Muscle layer of colon (tissue), 2 donors: ENCODE measurements at regions not wholly inside any gene's neighbourhood (a gene's known extent, or its start where the extent isn't known, plus 50 kb on each side); places are given as distances from the start of the nearest gene placed in this dataset.

ENCODE experiments used
- H3K27ac ChIP-seq: one replicate; pipeline ENCODE4 v1.7.0; 2013; ENCODE audit warnings: low read depth, mild to moderate bottlenecking, low read length, moderate library complexity
- H3K27me3 ChIP-seq, 2 donors: one replicate each; pipeline ENCODE4 v1.7.0; 2013; ENCODE audit warnings: low read length in 2 of 2, mild to moderate bottlenecking in 2 of 2; ENCODE audit not compliant: insufficient read depth in 2 of 2, control insufficient read depth in 1 of 2
- H3K36me3 ChIP-seq: one replicate; pipeline ENCODE4 v1.7.0; 2013; ENCODE audit warnings: mild to moderate bottlenecking, low read length; ENCODE audit not compliant: insufficient read depth
- H3K4me1 ChIP-seq: one replicate; pipeline ENCODE4 v1.7.0; 2013; ENCODE audit warnings: mild to moderate bottlenecking, low read length; ENCODE audit not compliant: insufficient read depth
- H3K4me3 ChIP-seq, 2 donors: one replicate each; pipeline ENCODE4 v1.7.0; 2013; ENCODE audit warnings: low read length in 2 of 2, low read depth in 1 of 2, mild to moderate bottlenecking in 1 of 2, moderate library complexity in 1 of 2
- H3K9ac ChIP-seq: one replicate; pipeline ENCODE4 v1.7.0; 2013; ENCODE audit warnings: low read length
- H3K9me3 ChIP-seq: one replicate; pipeline ENCODE4 v1.7.0; 2013; ENCODE audit warnings: mild to moderate bottlenecking, low read length
- donor health status: abdominal sarcoma.
- donor health status: Adenocarcinoma of cecum.

DNA sequence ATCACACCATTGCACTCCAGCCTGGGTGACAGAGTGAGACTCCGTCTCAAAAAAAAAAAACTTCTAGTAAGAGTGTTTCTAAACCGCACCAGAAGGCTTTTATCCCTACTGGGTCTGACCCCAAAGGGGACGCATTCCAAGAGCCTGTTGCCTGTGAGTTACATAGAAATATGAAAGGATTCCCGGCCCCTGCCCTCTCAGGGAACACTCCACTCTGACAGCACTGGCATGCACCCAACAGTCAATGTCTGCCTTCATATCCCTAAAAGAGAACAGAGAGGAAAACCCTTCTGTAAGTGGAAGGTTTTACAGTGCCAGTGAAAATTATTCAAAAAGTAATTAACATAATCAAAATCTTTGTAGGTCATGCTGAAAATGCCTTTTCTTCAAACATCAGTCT, 117.1 kb upstream of the PTPRT start:
- no peak overlapping the region for H3K9ac ChIP-seq
- H3K36me3 ChIP-seq, result no peaks in the 10 kb centered on the region
- H3K4me1 ChIP-seq, result no peaks in the 10 kb centered on the region
- H3K4me3 ChIP-seq, result no peak overlapping the region
- no peaks in the 10 kb centered on the region for H3K9me3 ChIP-seq
- no peak overlapping the region for H3K27ac ChIP-seq
- no peaks in the 10 kb centered on the region for H3K27me3 ChIP-seq

DNA sequence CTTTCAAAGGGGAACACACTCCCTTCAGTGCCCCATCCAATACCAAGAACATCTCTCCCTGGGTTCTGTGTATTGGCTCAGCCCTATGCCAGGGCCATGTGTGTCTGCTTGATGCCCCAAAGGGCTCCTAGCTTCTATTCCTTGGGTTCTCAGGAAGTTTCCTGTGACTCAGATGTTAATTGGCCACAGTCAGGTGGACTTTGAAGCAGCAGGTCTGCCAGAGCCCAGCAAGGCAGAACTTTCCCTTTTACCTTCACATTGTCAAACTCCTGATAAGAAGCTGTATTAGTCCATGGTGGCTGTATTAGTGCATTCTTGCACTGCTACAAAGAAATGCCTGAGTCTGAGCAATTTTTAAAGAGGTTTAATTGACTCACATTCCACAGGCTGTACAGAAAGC, 116.0 kb upstream of the PTPRT start:
- no peaks in the 10 kb centered on the region for H3K4me1 ChIP-seq
- H3K27ac ChIP-seq, result no peak overlapping the region
- H3K36me3 ChIP-seq, result no peaks in the 10 kb centered on the region
- no peak overlapping the region for H3K9ac ChIP-seq
- no peak overlapping the region for H3K4me3 ChIP-seq
- H3K27me3 ChIP-seq, result no peaks in the 10 kb centered on the region
- no peaks in the 10 kb centered on the region for H3K9me3 ChIP-seq

DNA sequence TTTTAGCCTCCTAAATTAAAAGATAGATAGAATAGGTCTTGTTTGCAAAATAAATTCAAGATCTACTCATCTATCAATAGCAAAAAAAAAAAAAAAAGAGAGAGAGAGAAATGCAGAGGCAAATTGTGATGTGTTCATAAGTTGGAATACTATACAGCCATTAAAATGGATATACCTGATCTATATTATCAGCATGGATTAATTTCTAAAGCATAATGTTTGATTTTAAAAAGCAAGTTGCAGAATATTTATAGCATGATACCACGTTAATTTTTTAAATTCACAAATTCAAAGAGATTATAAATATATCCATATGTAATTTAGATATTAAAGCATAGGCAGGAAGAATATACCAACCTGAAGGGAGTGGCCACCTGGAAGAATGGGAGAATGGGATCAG, 114.9 kb upstream of the PTPRT start:
- Histone ChIP-seq H3K27ac (no peak overlapping the region), H3K4me1 (no peaks in the 10 kb centered on the region), H3K9ac (no peak overlapping the region), H3K9me3 (no peaks in the 10 kb centered on the region), H3K36me3 (no peaks in the 10 kb centered on the region), H3K27me3 (no peaks in the 10 kb centered on the region), H3K4me3 (no peak overlapping the region)

DNA sequence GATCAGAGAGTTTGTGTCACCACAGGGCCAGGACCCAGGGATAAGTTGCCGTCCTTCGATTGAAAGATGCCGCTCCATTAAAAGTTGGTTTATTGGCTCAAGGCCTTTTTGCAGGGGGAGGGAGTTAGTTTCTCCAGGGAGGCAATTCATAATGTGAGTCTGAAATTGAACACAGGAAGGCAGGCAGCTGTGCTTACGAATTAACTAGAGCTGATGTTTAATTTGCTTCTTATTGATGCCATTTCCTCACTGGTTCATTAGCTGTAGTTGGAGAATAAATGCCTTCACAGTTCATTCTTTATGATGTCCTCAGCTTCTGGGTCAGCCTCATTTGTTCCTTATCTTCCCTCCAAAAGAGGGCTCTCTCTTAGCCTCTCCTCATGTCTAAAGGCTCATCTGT, 113.2 kb upstream of the PTPRT start:
- Histone ChIP-seq H3K9me3 (no peaks in the 10 kb centered on the region), H3K4me1 (no peaks in the 10 kb centered on the region), H3K9ac (no peak overlapping the region), H3K27ac (no peak overlapping the region), H3K4me3 (no peak overlapping the region), H3K36me3 (no peaks in the 10 kb centered on the region), H3K27me3 (no peaks in the 10 kb centered on the region)

DNA sequence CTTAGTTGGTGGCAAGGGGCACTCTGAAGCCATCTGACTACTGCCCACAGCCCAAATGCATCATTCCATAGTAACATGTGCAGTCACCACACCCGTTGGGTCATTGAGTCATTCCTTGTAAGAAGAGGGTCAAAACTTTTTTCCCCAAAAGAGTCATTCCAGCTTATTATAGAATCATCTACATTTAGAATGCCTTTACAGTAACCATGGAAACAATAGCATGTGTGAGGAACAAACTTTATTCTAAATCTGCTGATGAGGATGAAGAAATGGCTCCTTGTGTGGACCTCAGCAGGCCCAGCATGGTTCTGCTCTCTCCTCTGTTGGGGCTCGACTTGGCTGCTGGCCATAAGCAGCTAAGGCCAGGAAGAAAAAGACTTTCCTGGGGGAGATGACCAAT, 111.2 kb upstream of the PTPRT start:
- Histone ChIP-seq H3K9me3 (no peaks in the 10 kb centered on the region), H3K4me1 (no peaks in the 10 kb centered on the region), H3K36me3 (no peaks in the 10 kb centered on the region), H3K27me3 (no peaks in the 10 kb centered on the region), H3K9ac (no peak overlapping the region), H3K27ac (no peak overlapping the region), H3K4me3 (no peak overlapping the region)

DNA sequence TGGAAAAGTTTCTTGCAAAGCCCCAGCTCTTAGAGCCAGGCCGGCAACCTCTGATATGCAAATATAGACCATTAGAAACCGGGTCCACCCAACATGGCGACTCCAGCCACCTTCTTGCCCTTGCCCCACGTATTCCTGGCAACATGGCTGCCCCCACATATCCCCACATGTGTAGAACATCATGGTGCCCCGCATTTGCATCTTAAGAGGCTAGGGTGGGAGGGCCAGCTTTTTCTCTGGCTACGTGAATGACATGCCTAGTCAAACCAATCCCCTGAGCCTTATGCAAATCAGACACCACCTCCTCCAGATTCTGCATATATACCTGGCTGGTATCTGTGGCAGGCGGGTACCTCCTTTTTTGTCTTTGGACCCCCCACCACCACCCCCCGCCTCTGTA, 106.1 kb upstream of the PTPRT start:
- H3K27me3 ChIP-seq, result no peaks in the 10 kb centered on the region
- H3K4me3 ChIP-seq, result no peak overlapping the region
- no peak overlapping the region for H3K9ac ChIP-seq
- no peaks in the 10 kb centered on the region for H3K36me3 ChIP-seq
- no peaks in the 10 kb centered on the region for H3K4me1 ChIP-seq
- no peaks in the 10 kb centered on the region for H3K9me3 ChIP-seq
- no peak overlapping the region for H3K27ac ChIP-seq

DNA sequence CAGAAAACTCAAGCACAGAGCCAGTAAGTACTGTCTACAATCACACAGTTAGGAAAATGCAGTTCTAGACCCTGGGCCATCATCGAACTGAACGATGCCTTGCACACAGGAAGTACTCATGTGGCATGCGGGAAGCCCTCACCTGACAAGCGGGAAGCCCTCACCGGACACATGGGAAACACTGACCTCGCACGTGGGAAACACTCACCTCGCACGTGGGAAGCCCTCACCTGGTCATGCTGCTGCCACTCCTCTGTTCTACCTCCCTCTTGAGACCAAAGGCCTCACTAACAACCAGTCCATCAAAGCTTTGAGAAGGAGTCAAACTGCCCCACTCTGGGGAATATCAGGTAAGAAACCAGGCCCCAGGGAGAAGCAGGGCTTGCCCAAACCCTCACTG, 105.6 kb upstream of the PTPRT start:
- Histone ChIP-seq H3K9me3 (no peaks in the 10 kb centered on the region), H3K4me3 (no peak overlapping the region), H3K27ac (no peak overlapping the region), H3K4me1 (no peaks in the 10 kb centered on the region), H3K36me3 (no peaks in the 10 kb centered on the region), H3K27me3 (no peaks in the 10 kb centered on the region), H3K9ac (no peak overlapping the region)

DNA sequence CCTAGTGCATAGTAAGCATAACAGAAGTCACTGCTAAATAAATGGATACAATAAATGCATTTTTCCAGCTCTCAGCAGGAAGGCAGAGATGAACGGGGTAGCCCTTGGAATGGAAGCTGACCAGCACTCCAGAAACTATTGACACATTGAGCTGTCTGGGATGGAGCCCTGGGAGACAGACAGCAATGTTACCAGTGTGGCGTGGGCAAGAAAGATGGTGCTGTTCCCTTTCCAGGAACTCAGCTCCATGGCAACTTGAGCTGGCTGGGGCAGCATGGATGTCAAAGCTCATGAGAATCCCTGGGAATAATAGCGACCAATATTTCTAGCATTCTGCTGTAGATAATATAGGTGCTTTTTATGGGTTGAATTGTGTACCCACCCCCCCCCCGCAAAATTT, 104.3 kb upstream of the PTPRT start:
- Histone ChIP-seq H3K9me3 (no peaks in the 10 kb centered on the region), H3K9ac (no peak overlapping the region), H3K27me3 (no peaks in the 10 kb centered on the region), H3K4me3 (no peak overlapping the region), H3K36me3 (no peaks in the 10 kb centered on the region), H3K27ac (no peak overlapping the region), H3K4me1 (no peaks in the 10 kb centered on the region)

DNA sequence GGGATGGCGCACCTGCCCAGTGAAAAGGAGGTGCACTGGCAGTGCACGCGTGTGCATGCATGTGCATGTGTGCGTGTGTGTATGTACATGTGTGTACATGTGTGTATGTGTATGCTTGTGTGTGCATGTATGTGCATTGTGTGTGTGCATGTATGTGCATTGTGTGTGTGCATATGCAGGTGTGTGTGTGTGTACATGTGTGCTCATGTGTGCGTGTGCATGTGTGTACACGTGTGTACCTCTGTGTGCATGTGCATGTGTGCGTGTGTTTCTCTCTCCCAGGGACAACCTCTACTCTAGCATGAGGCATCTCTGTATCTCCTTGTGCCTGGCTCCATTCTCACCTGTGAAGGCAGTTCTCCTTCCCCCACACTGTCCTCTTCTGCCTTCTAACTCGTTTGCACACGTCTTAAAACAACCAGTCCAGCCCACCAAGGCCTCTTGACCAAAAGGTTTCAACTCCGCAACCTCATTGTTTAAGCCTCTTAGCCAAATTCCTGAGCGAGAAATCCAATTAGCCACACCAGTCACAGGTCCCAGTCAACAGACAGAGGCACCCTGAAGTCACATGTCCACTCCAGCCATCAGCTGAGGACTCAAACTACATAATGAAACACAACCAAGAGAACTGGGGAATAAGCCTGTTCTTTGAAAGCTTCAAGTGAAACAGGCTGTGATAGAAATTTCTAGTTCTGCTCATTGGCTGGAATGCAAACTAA, 103.5 kb upstream of the PTPRT start:
- Histone ChIP-seq H3K4me3 (no peak overlapping the region), H3K36me3 (no peaks in the 10 kb centered on the region), H3K27me3 (no peaks in the 10 kb centered on the region), H3K4me1 (no peaks in the 10 kb centered on the region), H3K9ac (no peak overlapping the region), H3K9me3 (no peaks in the 10 kb centered on the region), H3K27ac (no peak overlapping the region)

DNA sequence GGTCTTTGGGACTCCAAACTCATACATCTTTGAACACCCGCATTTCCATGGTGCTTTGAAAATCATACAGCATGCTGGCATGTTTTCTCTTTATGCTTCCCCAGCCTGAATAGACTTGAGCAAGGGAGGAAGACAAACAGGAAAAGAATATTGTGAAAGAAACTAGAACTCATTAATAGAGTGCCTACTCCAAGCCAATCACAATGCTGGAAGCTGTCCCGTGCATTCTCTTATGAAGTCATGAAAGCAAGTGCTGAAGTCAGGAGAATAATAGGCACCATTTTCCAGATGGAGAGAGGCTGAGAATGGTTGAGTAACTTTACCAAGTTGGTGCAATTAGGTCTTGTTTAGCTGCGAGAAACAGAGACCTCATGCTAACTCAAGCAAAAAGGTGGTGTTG, 102.5 kb upstream of the PTPRT start:
- Histone ChIP-seq H3K27ac (no peak overlapping the region), H3K27me3 (no peaks in the 10 kb centered on the region), H3K36me3 (no peaks in the 10 kb centered on the region), H3K4me1 (no peaks in the 10 kb centered on the region), H3K4me3 (no peak overlapping the region), H3K9ac (no peak overlapping the region), H3K9me3 (no peaks in the 10 kb centered on the region)

DNA sequence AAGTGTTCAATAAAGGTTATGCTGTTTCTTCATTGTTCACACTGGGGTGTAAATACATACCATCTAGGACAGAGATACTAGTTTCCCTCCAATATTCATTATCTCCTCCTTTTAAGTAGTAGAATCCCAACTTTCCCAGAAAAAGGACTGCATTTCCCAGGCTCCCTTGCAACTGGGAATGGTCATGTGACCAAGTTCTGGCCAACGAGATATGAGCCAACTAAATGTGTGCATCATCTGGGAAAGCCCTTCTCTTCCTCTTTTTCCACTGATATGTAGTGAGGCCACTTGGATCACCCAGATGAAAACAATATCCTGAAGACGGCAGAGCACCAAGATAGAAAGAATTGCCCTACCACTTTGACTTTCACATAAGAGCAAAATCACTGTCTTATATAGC, 97.9 kb upstream of the PTPRT start:
- no peak overlapping the region for H3K9ac ChIP-seq
- H3K4me1 ChIP-seq, result no peaks in the 10 kb centered on the region
- no peak overlapping the region for H3K27ac ChIP-seq
- H3K9me3 ChIP-seq, result no peaks in the 10 kb centered on the region
- no peaks in the 10 kb centered on the region for H3K27me3 ChIP-seq
- no peaks in the 10 kb centered on the region for H3K36me3 ChIP-seq
- H3K4me3 ChIP-seq, result no peak overlapping the region

DNA sequence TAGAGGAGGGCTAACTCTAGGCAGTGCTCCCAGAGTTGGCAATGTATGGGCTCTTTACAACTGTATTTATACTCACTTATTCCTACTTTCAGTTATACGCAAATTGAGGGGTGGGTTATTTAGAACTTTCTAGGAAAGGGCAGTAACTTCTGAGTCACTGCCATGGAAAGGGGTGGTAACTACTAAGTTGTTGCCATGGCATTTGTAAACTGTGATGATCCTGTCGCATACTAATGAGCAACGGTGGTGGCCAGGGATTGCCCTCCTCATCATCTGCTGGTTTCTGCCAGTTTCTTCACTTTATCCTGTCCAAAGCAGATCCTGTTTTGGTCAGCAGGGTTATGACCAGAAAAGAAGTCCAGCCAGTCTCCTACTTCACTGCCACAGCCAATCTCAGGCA, 95.5 kb upstream of the PTPRT start:
- no peak overlapping the region for H3K4me3 ChIP-seq
- no peaks in the 10 kb centered on the region for H3K4me1 ChIP-seq
- no peaks in the 10 kb centered on the region for H3K9me3 ChIP-seq
- no peaks in the 10 kb centered on the region for H3K36me3 ChIP-seq
- no peak overlapping the region for H3K27ac ChIP-seq
- no peak overlapping the region for H3K9ac ChIP-seq
- no peaks in the 10 kb centered on the region for H3K27me3 ChIP-seq
